MV-4-11 (cell line): ENCODE measurements at regions not wholly inside any gene's neighbourhood (a gene's known extent, or its start where the extent isn't known, plus 50 kb on each side); places are given as distances from the start of the nearest gene placed in this dataset.

ENCODE experiments used
- DNase-seq: peaks from one replicate; lab custom pipeline; 2025; lab: John Stamatoyannopoulos, UW

GRCh38 chr11:69971741-69972140 lies 106.4 kb upstream of the ANO1 start:
- DNase-seq = no peak

DNA sequence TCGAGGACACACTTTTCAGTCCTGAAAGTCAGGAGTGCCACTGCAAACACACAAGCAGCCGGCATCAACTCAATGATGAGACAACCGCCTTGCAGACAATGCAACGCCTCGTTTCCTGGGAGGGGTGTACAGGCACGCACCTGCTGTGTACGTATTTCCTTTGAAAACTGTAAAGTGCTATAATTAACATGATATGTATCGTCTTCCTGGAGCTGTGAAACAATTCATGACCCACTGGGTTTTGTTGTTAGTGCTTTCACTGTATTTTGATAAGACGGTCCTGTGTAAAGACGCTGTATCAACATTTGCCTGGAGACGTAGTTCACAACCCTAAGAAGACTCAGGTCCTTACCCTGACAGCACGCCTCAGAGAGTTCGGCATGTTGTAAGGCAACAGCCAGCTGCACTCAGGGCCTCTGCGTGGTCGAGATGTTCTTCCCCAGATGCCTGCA lies 105.7 kb upstream of the ANO1 start:
- DNase-seq = no peak

- no peak for DNase-seq
Observed at GRCh38 chr11:69974528-69974927, 103.6 kb upstream of the ANO1 start.

DNA sequence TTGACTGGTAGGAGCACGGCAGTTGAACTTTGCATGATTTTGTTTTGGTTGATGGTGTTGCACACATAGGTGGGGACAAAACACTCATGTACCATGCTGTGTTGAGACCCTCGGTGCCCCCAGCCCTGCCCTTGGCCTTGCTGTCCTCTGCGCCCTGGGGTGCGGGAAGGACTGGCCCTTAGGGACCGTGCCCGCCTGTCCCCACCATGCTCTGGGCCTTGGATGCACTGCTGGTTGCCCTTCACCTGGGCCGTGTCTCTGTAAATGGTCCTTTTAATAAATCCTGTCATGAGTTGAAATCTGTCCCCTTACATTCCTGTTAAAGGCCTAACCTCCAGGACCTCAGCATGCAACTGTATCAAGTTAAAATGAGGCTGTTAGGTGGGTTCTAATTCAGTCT lies 102.3 kb upstream of the ANO1 start:
- DNase-seq = no peak

DNA sequence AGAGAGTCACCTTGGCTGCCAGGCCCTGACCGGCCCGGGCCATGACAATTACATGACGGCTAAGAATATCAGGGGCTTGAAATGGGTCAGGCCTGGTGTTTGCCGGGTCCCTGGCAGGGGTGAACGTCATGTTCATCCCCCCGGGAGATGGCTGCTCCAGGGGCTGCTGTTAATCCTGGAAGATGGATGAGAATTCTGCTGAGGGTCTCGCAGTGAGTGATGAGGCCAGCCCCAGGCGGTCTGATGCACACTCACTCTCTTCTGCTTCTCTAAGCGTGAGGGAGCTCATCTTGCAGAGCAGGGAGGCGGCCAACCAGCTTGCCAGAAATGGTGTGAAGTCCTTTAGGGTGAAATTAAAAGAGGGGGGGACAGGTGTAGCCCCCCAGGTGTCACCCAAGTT lies 101.3 kb upstream of the ANO1 start:
- no peak for DNase-seq

DNA sequence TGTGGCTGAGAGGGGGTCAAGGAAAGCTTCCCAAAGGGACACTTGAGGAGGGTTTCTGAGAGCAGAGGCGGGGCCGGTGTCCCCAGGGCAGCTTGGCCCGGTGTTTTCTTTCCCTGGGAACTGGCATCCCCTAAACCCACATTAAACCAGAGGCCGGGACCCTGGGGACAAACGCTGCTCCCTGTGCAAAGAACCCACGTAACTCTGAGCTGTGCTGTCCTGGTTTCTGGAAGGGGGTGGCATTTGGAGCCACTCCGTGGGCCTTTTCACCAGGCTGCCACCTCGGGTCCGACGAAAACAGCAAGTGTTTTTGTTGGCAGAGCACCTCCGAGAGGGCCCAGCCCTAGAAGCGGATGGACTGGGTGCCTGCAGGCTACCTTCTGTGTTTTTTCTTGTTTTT lies 100.2 kb upstream of the ANO1 start:
- DNase-seq = no peak

DNA sequence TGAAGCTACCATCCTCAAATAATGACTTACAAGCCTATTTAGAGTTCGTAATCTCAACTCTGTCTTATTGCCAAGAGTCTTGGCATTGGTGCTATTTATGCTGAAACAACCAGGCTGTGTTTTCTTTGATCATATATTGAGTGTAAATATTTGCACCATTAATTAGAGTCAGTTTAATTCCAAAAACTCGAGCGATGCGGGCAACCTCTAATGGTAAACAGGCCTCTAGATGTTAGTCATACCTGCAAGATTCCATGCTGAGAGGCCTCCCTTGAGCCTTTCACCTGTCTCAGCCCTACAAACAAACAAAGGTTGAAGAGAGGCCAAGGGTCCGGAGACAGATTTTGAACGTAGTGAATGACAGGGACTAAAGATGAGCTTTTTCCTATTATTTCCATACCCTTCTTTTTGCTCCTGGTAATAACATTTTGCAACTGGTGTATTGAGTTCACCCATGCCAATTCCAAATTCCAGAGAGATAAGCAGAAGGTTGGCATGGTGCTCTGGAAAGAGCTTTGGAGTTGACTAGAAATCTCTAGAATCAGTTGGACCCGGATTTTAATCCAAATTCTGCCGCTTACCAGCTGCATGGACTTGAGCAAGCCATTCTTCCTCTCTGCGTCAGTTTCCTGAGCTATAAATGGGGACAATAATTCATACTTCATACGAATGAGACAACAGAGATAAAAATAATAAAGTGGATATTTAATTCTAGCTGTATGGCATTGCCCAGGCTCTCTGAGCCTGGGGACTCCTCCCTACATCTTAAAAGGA lies 99.1 kb upstream of the ANO1 start:
- DNase-seq = no peak

GRCh38 chr11:69979632-69980031 lies 98.5 kb upstream of the ANO1 start:
- no peak for DNase-seq

DNA sequence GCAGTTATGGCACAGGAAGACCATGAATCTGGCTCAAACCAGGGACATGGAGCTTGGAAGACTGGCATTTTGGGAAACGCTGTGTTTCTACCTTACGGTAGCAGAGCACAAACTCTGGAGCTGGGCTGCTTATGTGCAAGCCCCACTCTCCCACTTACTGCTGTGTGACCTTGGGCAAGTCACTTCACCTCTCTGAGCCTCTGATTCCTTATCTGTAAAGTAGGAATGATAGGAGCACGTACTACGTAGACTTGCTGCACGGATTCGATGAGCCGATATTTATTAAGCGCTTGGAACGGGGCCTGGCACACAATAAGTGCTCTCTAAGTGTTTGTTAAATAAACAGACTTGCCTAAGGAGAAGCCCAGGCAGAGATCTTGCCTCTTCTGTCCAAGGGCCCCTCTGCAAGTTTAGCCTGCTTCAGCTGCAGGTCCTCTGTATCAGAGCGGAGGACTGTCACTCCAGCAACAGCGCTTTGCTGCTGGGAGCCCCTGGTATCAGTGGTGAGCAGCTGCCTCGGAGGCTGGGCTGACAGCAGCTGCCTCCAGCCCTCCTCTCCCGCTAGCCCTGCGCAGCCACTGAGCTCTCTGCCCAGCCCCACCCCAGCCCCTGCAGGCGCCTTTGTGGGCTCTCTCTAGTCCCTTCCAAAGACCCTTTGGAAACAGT lies 96.9 kb upstream of the ANO1 start:
- no peak for DNase-seq

DNA sequence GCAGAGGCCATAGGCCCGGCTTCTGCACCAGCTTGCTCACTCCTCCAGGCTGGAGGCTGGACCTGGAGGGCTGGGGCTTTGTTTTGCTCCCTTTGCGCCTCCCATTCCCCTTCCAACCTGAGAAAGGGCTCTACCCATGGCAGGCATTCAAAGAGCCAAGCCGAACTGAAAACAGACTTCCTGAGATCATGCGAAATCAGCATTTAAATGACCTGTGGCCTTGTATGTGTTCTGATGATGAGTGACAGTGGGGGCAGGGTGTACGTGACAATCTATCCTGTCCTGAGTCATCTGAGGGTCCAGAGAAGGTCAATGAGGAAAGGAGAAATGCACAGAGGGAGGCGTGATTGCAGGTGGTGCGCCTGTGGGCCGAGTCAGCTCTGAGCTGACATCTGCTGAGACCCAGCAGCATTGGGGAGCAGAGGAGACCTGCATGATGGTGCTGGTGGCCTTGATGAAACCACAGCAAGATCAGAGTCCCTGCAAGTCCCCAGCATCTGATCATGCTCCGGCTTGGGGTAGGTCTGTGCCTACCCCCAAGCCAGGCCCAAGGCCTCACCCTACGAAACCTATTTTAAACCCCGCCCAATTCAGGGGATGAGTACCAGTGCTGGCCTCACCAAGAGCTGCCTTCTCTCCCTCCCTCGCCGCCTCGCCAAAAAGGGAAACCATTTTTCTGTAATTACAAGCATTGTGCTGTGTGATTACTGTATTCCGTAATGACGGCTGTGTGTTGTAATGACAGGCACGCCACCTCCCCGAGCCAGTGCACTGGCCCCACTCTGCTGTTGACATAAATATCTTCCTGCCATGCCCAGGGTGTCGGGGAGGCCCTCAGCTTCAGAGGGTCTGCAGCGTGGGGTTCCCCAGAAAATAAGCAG lies 95.2 kb upstream of the ANO1 start:
- DNase-seq = no peak

DNA sequence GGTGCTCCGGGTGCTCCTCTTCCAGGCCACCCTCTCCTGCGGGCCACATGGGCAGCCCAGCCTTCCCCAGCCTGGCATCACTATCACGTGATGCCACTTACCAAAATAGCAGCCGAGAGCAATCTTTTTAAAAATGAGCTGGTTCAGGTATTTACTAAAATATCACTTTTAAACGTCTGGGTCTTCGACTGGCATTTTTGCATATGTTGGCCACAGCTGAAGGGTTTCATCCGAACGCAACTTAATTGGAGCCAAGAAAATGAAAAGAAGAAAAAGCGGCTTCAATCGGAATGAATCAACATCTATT lies 94.6 kb upstream of the ANO1 start:
- DNase-seq = no peak

- DNase-seq = no peak
Observed at GRCh38 chr11:69983897-69984438, 94.1 kb upstream of the ANO1 start.

GRCh38 chr11:69984457-69985261 lies 93.5 kb upstream of the ANO1 start:
- no peak for DNase-seq

GRCh38 chr11:69985331-69985640 lies 92.8 kb upstream of the ANO1 start:
- no peak for DNase-seq

- no peak for DNase-seq
Observed at GRCh38 chr11:69985641-69986439, 92.3 kb upstream of the ANO1 start.

- no peak for DNase-seq
Observed at GRCh38 chr11:69986440-69986787, 91.7 kb upstream of the ANO1 start.

DNA sequence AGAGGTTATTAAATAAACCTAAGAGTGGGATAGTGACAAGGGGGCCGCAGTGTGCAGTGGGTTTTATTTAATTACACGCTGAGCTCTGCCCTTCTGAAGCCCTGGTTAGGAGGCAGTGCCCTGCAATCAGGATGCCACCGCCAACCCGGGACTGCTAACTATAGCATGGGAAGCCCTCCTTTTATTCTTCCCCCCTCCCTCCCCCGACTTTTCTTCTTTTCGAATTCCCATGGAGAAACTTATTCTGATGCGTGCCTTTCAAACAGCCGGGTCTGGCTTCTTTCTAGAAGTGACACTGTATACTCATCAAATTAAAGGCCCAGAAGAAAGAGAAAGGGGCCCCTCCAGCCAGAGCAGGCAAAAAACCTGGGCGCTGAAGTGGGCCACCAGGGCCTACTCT lies 91.3 kb upstream of the ANO1 start:
- no peak for DNase-seq

DNA sequence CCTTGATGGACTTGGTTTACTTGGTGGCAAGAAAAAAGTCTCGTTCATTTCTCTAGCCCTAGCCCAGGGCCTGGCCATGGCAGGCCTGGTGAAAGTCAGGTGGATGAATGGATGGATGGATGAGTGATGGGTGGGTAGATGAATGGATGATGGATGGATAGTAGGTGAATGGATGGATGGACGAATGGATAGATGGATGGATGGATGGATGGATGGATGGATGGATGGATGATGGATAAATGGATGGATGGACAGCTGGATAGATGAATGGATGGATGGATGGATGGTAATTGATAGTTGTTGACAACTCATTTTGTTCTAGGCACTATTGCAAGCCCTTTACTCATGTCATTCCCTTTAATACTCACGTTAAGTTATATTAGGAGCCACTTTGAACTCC lies 86.1 kb upstream of the ANO1 start:
- DNase-seq = no peak

DNA sequence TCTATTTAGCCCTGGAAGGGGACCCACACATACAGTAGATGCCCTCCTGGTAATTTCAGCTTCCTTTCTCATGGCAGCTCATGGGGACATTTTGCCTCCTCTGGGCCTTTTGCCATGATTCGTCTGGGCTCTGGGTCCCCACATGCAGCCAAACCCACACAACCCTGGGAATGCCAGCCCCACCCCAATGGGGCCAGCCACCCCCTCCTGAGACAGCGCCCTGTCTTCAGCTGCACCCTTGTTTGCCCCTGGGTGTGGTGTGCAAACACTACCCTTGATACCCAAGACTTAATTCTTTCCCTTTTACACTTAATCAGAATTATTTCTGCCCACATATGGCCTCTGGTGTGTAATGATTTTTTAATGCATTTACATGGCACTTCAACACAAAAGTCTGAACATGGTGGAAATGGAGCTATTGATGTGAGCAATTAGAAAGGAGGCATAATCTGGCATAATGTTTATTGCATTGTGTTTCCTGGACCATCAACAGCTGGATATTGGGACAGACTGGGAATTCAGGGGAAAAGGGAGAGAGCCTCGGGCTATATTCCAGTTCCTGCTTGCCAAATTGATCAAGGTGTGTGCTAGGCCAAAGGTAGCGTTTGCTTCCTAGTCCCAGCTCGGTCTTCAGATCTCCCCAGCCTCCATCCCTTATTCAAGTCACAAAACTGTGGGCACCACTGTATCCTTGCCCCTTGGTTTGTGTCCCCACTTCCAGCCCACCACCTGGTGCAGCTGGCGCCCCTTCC lies 85.0 kb upstream of the ANO1 start:
- no peak for DNase-seq

GRCh38 chr11:69994810-69995209 lies 83.3 kb upstream of the ANO1 start:
- DNase-seq = no peak

DNA sequence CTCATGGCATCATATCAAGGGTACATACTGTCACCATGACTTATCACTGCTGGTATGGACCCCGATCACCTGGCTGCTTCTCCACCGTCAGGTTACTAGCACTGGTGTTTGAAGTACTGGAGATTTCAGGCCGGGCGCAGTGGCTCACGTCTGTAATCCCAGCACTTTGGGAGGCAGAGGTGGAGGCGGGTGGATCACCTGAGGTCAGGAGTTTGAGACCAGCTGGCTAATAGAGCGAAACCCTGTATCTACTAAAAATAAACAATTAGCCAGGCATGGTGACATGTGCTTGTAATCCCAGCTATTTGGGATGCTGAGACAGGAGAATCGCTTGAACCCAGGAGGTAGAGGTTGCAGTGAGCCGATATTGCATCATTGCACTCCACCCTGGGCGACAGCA lies 82.4 kb upstream of the ANO1 start:
- DNase-seq = no peak
